ENCODE measurements at regions not wholly inside any gene's neighbourhood (a gene's known extent, or its start where the extent isn't known, plus 50 kb on each side); places are given as distances from the start of the nearest gene placed in this dataset.

GRCh38 chr6:160899671-160900430, 91.7 kb upstream of the MAP3K4 start:
- DNase-seq = no peak

GRCh38 chr6:160911949-160912348, 79.6 kb upstream of the MAP3K4 start:
- no peak for DNase-seq

DNA sequence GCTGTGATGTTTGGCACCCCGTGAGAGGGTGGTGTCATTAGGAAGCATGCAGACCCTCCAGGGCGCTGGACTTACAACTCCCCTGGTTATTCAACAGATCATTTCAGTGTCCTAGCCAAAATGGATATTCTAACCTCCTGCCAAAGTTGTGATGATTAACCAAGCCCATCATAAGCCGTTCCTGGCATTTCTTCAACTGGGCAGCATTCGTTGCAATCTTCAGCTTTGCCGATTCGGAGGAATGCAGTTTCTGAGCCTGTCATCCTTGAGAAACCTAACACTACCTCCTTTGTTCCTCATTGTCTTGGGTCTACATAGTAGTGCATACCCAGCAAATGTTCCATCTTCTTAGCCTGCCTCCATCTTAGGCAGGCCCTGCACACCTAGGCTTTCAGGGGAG, 79.2 kb upstream of the MAP3K4 start:
- no peak for DNase-seq

DNA sequence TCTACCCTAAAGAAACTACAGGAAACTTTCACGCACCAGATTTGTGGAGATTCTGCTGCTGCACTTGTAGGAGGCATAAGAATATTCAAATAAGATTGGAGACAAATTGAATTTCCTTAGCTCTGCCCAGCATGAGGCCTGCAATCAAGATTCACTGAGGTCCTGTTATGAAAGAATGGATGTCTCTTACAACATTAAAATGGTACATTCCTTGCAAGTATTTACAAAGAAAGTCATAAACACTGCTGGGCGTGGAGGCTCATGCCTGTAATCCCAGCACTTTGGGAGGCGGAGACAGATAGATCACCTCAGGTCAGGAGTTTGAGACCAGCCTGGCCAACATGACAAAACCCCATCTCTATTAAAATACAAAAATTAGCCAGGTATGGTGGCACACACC, 74.0 kb upstream of the MAP3K4 start:
- DNase-seq = no peak

GRCh38 chr6:160919723-160920440, 71.7 kb upstream of the MAP3K4 start:
- no peak for DNase-seq

DNA sequence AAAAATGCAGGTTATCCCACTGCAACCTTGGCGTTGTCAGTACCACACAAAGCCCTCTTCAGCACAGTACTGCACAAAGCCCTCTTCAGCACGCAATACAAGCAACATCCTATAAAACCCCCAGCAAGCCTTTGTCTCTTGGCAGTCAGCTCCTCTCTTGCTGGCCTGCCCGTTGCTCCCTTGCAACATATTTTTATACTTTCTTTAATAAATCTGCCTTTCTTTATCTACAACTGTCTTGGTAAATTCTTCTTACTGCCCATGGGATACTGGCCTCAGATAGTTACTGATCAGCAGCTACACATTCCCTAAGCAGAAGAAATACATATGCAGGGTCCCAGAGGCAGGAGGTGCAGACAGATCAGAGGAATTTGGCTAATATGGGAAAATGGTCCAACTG, 70.5 kb upstream of the MAP3K4 start:
- no peak for DNase-seq

DNA sequence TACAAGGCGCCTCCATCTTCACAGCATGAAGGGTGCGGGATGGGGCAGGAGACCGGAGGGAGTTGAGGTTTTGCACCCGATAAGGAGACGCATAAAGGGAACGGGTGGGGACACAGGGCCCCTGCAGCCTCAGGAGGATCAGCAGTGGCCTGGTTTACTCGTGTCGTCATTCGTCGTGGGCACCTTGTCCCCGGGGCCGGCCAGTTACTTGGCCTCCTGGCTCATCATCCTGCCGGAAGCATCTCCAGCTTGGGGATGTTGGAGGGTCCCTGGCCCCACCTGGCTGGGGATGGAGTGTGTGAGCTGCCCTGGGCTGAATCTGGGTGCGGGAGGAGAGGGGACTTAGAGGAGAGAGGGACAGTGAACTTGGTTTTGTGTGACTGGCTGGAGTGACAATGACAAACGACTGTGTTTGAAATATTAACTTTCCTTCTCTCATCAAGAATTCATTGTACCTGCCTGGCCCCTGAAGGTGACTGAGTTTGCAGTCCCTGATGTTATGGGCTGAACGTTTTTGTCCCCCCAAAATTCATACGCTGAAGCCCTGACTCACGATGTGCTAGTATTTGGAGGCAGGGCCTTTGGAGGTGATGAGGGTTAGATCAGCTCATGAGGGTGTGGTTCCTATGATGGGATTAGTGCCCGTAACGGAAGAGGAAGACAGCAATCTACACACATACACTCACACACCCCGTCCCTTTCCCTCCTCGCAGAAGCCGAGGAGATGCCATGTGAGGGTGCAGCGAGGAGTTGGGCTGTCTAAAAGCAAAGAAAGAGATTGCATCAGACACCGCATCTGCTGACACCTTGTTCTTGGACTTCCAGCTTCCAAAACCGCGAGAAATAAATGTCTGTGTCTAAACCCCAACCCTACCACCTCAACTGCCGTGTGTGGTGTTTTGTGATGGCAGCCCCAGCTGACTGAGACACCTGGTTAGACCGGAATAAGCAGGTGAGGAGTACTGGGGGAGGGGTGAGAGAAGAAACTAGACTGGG, 65.0 kb upstream of the MAP3K4 start:
- no peak for DNase-seq

DNA sequence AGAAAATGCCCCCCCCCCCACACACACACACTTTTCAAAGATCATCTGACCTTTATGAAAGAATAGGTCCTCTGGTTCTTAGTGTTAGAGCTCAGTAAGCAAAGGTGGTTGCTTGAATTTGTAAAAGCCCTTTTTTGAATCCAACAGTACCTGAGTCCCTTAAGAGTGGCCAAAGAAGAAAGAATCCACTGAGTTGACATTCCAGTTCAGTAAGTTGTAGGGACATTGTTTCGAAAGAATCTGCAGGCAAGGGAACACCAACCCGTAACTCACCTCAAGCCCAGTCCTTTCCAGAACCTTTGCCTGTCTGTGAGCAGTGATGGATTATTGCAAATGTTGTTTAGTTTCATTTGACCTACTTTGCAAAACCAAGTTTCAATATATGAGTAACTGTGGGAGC, 64.2 kb upstream of the MAP3K4 start:
- no peak for DNase-seq

DNA sequence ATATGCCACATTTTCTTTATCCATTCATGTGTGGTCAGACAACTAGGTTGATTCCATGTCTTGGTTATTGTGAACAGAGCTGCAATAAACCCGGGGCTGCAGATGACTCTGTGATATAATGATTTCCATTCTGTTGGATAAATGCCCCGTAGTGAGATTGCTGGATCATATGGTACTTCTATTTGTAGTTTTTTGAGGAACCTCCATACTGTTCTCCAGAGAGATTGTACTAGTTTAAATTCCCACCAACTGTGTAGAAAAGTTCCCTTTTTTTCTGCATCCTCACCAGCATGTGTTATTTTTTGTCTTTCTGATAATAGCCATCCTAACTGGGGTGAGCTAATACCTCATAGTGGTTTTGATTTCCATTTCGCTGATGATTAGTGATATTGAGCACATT, 62.2 kb upstream of the MAP3K4 start:
- DNase-seq = no peak

DNA sequence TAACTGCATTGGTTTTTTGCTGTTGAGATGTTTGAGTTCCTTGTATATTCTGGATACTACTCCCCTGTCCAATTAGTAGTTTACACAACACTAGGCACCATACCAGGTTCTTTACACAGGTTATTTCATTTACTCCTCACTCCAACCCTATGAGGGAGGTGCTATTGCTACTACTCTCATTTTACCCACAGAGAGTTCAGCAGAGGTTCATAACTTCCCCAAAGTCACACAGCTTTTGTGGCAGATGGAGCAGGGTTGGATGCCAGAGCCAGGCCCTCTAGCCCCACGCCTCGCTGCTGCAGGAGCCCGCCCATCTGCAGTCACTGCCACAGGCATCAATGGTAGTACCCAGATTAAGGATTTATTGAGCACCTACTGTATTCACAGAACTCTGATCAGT, 61.7 kb upstream of the MAP3K4 start:
- DNase-seq = no peak

DNA sequence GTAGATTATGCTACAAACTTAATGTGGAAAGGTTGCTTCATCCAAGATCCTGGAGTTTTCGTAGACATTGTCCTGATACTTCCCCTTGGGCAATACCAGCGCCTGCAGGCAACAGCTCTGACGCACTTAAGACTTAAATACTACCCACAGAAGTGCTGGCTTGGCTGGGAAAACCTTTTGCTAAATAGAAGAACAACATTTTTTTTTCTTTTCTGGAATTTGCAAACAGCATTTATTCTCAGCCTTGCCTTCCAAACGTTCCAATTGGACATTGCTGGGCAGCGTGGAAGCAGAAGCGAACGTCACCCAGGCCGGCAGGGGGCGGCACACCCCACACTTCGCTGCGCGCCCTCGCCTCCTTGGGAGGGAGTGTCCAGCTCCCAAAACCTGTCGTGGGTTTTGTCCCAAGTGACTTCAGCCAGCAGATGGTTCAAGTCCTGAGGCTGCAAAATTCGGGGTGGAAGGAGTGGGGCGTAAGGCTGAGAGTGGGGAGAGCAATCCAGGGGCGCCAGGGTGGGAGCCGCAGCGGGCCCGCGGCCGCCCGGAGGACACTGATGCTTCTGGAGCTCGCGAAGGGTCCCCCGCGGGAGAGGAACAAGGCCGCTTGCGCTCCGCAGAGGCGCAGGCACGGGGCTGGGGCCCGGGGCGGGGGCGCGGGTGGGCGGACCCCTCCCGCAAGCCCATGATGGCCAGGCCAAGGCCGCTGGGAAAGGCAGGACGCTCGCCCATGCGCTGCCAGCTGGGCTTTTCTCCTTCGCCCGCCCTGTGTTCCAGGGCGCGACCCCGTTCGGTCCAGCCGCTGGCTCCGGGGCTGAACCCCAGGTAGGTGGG, 60.8 kb upstream of the MAP3K4 start:
- DNase-seq = peak; percentile 11

DNA sequence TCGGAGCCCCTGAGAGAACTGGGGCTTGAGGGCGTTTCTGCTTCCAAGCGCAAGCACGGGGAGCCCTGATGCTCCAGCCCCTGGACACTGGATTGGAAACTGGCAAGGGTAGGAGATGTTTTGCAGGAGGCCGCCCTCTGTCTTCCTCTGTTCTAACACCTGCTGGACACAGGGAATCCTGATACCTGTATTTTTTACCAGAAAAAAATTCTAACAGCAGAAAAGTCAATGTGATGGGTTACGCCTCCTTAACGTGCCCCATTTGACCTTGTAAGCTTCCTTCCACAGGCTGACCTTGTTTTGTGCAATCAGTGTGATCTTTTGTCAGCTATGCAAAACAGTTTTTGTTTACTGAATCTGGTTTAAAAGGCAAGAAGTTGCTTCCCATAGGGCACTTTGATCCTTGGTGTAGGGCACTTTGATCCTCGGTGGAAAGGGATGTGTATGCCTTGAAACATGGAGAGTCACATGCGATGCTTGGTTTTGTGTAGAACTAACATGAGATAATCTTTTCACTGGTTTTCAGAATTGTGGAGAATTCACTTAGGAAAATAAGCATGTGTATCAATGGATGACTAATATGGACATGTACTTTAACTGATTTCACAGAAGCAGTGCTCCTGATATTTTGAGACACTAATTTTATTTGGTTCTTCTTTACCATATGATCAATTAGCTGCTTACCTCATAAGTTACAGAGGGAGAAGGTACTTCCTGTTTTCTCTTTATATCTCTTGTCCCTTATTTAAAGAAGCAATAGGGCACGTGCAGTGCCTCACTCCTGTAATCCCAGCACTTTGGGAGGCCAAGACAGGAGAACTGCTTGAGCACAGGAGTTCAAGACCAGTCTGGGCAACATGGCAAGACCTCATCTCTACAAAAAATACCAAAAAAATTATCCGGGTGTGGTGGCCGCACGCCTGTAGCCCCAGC, 59.9 kb upstream of the MAP3K4 start:
- DNase-seq = no peak

- no peak for DNase-seq
These were observed 58.3 kb upstream of the MAP3K4 start for GRCh38 chr6:160933256-160933655.

- no peak for DNase-seq
These were observed 57.4 kb upstream of the MAP3K4 start for GRCh38 chr6:160934157-160934556.

- no peak for DNase-seq
These were observed 51.4 kb upstream of the MAP3K4 start for GRCh38 chr6:160940197-160940596.
